ENCODE measurements at regions not wholly inside any gene's neighbourhood (a gene's known extent, or its start where the extent isn't known, plus 50 kb on each side); places are given as distances from the start of the nearest gene placed in this dataset.

- Histone ChIP-seq H3K4me1 (ENCODE audit: insufficient read depth, low read length) (no peaks in the 10 kb centered on the region), H3K27me3 (ENCODE audit: insufficient read depth, low read length, poor library complexity) (no peaks in the 10 kb centered on the region), H3K27ac (ENCODE audit: low read length) (no peak overlapping the region), H3K4me3 (ENCODE audit: low read depth in 1 of 2, low read length in 2 of 2) (no peak overlapping the region), H3K9ac (ENCODE audit: low read depth, low read length) (no peak overlapping the region), H3K36me3 (ENCODE audit: insufficient read depth, low read length) (no peaks in the 10 kb centered on the region), H3K79me2 (ENCODE audit: insufficient read depth, low read length) (no peaks in the 10 kb centered on the region), H3K4me2 (ENCODE audit: insufficient read depth, low read length) (no peak overlapping the region), H3K9me3 (ENCODE audit: insufficient read depth, low read length, severe bottlenecking) (no peaks in the 10 kb centered on the region), H2AFZ (ENCODE audit: low read depth, low read length) (no peak overlapping the region), H4K20me1 (ENCODE audit: insufficient read depth, low read length) (no peaks in the 10 kb centered on the region)
- no peak for ATAC-seq (ENCODE audit: insufficient read depth, low read depth)
- no peak for TF ChIP-seq CTCF (IDR thresholded peaks at IDR 0.05; ENCODE audit: borderline replicate concordance, extremely low read depth, low read length, poor library complexity, severe bottlenecking)
- TF ChIP-seq EZH2 (IDR thresholded peaks at IDR 0.05; ENCODE audit: borderline replicate concordance, low read depth, low read length, severe bottlenecking) = no peak
- DNase-seq = no peak
Measured at GRCh38 chr15:96266456-96266855, 64.0 kb upstream of the NR2F2 start.

GRCh38 chr15:96267463-96267862 lies 63.0 kb upstream of the NR2F2 start:
- Histone ChIP-seq H3K4me3 (ENCODE audit: low read depth in 1 of 2, low read length in 2 of 2) (no peak overlapping the region), H3K9me3 (ENCODE audit: insufficient read depth, low read length, severe bottlenecking) (no peaks in the 10 kb centered on the region), H3K4me1 (ENCODE audit: insufficient read depth, low read length) (no peaks in the 10 kb centered on the region), H2AFZ (ENCODE audit: low read depth, low read length) (no peak overlapping the region), H3K27ac (ENCODE audit: low read length) (no peak overlapping the region), H3K9ac (ENCODE audit: low read depth, low read length) (no peak overlapping the region), H3K4me2 (ENCODE audit: insufficient read depth, low read length) (no peak overlapping the region), H3K36me3 (ENCODE audit: insufficient read depth, low read length) (no peaks in the 10 kb centered on the region), H3K27me3 (ENCODE audit: insufficient read depth, low read length, poor library complexity) (no peaks in the 10 kb centered on the region), H4K20me1 (ENCODE audit: insufficient read depth, low read length) (no peaks in the 10 kb centered on the region), H3K79me2 (ENCODE audit: insufficient read depth, low read length) (no peaks in the 10 kb centered on the region)
- TF ChIP-seq CTCF (IDR thresholded peaks at IDR 0.05; ENCODE audit: borderline replicate concordance, extremely low read depth, low read length, poor library complexity, severe bottlenecking) (no peak), EZH2 (IDR thresholded peaks at IDR 0.05; ENCODE audit: borderline replicate concordance, low read depth, low read length, severe bottlenecking) (no peak)
- ATAC-seq (ENCODE audit: insufficient read depth, low read depth) (no peak), DNase-seq (no peak)

GRCh38 chr15:96268442-96269204 lies 61.9 kb upstream of the NR2F2 start:
- Histone ChIP-seq H3K9ac (ENCODE audit: low read depth, low read length) (no peak overlapping the region), H3K79me2 (ENCODE audit: insufficient read depth, low read length) (no peaks in the 10 kb centered on the region), H2AFZ (ENCODE audit: low read depth, low read length) (no peak overlapping the region), H3K9me3 (ENCODE audit: insufficient read depth, low read length, severe bottlenecking) (no peaks in the 10 kb centered on the region), H3K36me3 (ENCODE audit: insufficient read depth, low read length) (no peaks in the 10 kb centered on the region), H3K27ac (ENCODE audit: low read length) (no peak overlapping the region), H4K20me1 (ENCODE audit: insufficient read depth, low read length) (no peaks in the 10 kb centered on the region), H3K27me3 (ENCODE audit: insufficient read depth, low read length, poor library complexity) (no peaks in the 10 kb centered on the region), H3K4me1 (ENCODE audit: insufficient read depth, low read length) (no peaks in the 10 kb centered on the region), H3K4me3 (ENCODE audit: low read depth in 1 of 2, low read length in 2 of 2) (no peak overlapping the region), H3K4me2 (ENCODE audit: insufficient read depth, low read length) (no peak overlapping the region)
- no peak for TF ChIP-seq CTCF (IDR thresholded peaks at IDR 0.05; ENCODE audit: borderline replicate concordance, extremely low read depth, low read length, poor library complexity, severe bottlenecking)
- no peak for TF ChIP-seq EZH2 (IDR thresholded peaks at IDR 0.05; ENCODE audit: borderline replicate concordance, low read depth, low read length, severe bottlenecking)
- no peak for ATAC-seq (ENCODE audit: insufficient read depth, low read depth)
- no peak for DNase-seq
